Iris pigment epithelial cell (primary cell): ENCODE measurements at regions not wholly inside any gene's neighbourhood (a gene's known extent, or its start where the extent isn't known, plus 50 kb on each side); places are given as distances from the start of the nearest gene placed in this dataset.
"Not testable (repeated sequence)": the region's sequence is repeated elsewhere in the genome, so short reads cannot be mapped to it uniquely, and the experiment has no call there.

Experiments
- DNase-seq: peaks from one replicate; pipeline ENCODE4 v3.0.0-alpha.2; 2011; ENCODE audit warnings: low read depth

GRCh38 chr2:129204581-129204980, 774.9 kb upstream of the RAB6C start:
- DNase-seq, result not testable (repeated sequence)

DNA sequence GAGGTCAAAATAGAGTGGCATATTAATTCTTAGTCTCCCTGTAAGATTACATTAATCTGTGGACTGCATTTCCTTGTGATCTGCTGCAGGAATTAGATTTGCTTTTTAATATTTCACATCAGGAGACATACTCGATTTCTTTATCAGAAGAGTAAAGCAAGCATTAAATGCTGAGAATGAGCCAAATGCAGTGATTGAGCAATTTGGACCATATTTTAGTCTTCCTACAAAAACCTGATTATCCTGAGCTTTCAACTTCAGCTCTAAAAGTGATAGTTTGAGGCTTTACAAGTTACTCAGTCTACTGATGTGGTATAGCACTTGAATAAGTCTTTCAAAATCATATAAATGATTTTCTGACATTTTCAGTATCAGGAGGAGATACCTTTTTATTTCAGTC, 774.3 kb upstream of the RAB6C start:
- DNase-seq, result no peak

DNA sequence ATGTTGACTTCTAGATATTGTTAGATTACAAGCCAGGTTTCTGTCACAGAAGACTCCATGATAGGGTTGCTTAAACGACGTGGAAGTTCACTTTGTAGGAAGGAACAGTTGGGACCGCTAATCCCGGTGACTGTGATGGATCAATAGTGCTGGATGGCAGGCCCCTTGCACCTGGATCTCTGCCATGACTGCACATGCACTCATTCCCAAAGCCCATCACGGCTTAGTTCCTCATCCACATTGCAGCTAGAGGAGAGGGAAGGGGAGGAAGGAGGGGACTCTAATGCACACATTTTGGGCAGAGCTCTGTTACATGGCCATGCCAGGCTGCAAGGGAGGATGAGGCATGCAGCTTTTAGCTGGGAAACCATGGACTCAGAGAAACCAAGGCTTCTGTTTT, 773.7 kb upstream of the RAB6C start:
- no peak for DNase-seq

DNA sequence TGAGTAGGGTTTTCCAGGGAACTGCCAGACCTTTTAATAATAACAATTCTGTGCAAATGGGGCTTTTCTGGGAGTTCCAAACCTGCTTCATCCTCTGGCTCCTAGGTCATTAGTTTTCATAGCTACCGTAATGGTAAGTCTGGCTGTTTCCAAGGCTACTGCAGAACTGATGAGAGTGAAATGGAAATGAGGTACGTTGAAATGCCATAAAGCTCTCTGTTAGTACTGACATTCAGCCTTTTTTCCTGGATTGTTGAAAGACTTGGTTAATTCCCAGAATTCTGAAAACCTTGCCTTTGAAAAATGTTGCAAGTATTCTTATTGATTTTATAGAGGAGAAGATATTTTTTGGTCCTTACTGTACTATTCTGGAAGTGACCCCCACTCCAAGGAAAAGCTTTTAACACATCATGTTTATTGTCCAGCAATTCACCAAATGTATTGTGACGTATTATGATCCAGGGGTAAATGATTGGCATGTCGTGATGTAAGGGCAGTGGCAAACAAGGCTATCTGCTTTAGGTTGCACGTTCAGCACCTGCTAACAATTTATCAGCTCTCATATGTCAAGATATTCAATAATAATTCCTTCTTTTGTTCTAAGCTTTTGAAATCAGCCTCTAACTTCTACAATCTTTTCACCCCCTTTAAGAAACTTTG, 767.0 kb upstream of the RAB6C start:
- DNase-seq, result no peak

DNA sequence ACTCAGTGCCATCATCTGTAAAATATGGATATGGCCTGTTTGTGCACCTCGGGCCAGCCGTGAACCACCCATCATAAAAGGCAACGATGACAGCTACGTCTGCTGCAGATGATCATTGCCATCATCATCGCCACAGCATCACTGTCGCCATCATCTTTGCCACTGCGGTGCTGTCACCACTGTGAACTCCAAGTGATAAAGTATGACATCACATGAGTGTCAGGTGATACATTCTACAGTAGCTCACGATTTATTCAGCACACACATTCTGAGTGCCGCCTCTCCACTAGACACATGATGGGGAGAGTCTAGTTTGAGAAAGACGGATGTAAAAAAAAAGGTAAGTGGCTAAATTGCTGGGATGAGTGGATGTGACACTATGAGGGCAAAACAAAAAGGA, 755.4 kb upstream of the RAB6C start:
- DNase-seq, result no peak

DNA sequence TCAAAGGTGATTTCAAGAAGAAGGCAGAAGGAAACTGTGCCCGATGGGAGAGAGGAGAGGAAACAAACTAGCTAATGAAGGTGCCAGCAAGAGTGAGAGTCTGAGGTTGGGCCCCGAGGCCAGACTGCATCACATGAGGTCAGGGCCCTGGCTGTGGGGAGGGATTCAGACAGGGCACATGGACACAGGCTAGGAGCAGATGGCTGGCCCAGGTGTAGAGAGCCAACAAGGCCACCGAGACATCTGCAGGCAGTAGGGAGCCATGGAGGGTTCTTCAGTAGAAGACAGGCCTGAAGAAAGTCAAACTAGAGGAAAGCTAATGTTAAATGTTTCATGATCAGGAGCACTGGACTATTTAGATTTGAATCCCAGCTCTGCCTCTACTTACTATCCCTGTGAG, 755.0 kb upstream of the RAB6C start:
- no peak for DNase-seq

DNA sequence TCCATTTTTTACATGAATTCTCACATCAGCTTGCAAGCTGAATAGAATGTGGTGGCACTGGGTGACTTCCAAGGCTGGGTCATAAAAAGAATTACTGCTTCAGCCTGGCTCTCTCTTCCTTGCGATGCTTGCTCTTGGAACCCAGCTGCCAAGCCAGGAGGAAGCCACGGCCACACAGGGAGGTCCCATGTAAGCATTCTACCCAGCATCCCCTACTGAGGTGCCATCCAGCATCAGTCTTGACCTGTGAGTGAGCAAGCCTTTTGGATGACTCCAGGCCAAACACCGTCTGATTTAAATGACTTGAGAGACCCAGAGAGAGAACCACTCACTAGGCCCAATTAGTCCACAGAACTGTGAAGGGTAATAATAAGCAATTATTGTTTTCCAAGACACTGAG, 750.3 kb upstream of the RAB6C start:
- no peak for DNase-seq

DNA sequence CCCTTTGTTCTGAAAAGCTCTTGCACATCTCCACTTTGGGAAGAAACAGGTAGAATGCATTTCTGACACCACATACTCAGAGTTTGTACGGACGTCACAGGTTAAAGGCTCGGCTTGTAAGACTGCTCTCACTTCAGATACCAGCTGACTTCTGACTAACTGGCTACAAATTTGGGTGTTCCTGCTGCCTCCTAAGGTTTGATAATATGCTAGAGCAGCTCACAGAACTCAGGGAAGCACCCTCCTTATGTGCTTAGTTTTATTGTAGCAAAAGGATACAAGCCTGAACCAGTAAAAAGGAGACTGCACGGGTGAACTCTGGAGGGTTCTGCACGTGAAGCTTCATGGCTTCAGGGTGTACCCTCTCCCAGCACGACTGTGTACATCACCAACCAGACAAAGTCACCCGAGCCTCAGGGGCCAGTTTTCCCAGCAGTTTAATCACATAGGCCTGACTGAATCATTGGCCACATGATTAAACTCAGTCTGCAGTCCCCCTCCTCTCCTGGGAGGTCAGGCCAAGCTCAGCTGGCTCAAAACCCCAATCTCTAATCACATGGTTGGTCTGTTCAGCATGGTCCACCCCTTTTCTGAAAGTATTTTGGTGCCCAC, 749.5 kb upstream of the RAB6C start:
- DNase-seq, result no peak

- no peak for DNase-seq
Measured at GRCh38 chr2:129231924-129232323, 747.5 kb upstream of the RAB6C start.

GRCh38 chr2:129233166-129233565, 746.3 kb upstream of the RAB6C start:
- DNase-seq, result no peak

DNA sequence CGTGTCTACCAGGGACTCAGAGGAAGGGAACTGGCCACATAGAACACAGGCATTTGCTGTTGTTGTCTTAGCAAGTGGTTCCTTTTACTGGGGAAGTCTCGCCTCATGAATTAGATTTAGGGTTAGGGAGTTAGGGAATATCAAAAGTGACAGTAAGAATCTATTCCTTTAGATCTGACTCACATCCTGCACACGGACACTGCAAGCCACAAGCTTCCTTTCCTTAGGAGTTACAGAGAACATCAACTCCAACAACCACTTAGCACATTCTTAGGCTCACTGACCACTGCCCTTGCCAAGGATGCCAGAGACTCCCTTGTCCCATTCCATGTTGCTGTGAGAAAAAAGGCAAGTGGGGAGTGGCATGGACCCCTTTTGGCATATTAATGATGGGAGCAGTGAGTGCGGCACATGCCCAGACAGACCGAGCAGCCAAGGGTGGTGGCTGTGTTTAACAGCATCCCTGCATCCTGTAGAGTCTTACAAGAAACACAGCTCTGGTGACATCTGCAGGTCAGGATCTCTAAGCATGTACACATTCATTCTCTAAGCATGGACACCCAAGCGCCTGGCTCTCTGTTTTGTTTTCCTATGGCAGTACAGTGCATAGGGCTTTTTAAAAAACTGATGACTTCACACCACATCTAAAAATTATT, 745.6 kb upstream of the RAB6C start:
- no peak for DNase-seq

DNA sequence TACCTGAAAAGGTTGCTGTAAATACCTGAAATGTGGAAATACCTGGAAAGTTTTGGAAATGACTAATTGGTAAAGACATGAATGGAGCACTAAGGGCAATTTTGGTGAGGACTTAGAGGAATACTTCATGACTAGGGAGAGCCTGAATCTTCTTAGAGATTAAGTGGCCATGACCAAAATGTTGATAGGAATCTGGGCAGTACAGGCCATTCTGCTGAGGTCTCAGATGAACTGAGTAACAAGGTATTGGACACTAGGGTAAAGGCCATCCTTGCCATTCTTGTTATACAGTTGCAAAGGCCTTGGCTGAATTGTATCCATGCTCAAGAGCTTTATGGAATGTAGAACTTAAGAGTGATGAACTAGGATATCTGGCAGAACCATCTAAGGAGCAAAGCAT, 742.9 kb upstream of the RAB6C start:
- no peak for DNase-seq

- DNase-seq, result peak; percentile 6
Measured at GRCh38 chr2:129237966-129238725, 741.3 kb upstream of the RAB6C start.

- no peak for DNase-seq
Measured at GRCh38 chr2:129239141-129239540, 740.3 kb upstream of the RAB6C start.

DNA sequence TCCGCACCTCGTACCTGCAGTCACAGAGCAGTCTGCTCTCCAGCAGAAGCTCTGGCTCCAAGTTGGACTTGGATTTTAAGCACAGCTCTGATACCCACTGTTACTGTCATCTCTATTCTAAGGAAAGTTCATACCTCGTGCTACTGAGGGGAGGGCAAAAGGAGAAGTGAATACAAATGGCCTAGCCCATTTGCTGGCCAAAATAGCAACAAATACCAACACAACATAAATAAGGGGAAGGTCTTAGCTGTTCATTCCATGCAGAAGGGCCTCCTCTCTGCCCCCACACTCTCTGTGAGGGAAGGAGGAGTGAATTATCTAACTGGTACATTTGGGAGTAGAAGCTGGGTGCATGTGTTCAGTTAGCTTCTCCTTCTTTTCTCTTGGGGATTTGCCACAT, 739.4 kb upstream of the RAB6C start:
- DNase-seq, result no peak

DNA sequence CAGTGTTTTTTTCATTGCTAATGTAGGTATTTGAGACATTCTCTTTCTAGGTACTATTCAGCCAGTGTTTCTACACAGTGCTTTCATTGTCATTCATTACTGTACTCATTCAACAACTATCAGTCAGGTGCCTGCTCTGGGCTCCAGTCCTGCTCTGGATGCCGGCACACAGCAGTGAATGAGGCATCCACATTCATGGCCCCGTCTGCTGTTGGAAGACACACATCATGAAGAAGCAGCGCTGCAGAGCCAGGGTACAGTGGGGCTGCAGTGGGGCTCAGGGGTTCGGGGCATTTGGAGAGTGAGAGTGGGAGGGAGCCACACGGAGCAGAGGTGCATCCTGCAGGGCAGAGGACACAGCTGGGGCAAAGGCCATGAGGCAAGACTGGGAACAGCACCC, 737.2 kb upstream of the RAB6C start:
- DNase-seq, result no peak

- DNase-seq, result no peak
Measured at GRCh38 chr2:129247751-129248150, 731.7 kb upstream of the RAB6C start.

- DNase-seq, result no peak
Measured at GRCh38 chr2:129248198-129248597, 731.3 kb upstream of the RAB6C start.

DNA sequence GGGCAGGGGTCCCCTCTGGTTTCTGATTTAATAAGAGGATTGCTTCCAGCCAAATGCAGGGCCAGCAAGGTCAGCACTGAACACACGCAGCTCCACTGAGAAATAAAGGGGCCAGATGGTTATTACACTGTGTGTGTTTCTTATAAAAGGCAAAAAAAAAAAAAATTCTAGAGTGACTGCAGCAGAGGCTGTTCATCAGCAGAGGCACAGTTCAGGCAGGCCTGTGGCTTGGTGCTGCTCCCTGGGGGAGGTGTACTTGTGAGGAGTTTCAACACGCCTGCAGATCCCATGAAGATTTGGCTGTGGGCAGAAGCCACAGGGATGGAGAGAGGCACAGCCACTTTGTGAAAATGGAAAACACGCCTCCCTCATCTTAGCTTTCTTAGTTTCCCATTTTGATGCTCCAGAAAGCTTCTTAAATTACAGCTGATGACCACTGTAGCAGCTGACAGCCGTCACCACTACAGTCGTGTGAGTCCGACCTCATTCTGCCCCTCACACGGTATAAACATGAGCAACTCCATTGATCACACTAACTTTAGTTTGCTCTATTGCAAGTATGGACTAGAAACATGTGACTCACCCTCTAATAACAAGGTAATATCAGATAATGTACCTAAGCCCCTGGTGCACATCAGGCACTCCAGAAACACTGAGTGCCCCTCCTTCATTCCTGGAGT, 726.5 kb upstream of the RAB6C start:
- DNase-seq, result no peak

GRCh38 chr2:129253461-129253812, 726.0 kb upstream of the RAB6C start:
- no peak for DNase-seq

DNA sequence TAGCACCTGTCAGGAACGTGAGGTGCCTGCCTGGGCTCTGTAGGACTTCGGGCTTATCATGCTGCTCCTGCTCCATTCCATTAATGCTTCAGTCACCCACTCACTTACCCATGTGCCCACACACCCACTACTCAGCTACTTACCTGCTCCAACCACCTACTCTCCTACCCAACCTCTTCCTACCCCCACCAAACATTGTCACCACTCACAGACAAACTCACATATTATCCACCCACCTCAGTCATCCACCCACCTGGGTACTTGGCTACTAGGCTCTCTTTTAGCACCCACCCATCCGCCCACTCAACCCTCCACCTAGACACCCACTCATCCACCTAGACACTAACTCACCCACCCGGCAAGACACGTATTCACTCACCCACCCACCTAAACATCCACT, 724.7 kb upstream of the RAB6C start:
- DNase-seq, result no peak

GRCh38 chr2:129255610-129256313, 723.7 kb upstream of the RAB6C start:
- DNase-seq, result no peak
